GM21515 (cell line): ENCODE measurements at regions not wholly inside any gene's neighbourhood (a gene's known extent, or its start where the extent isn't known, plus 50 kb on each side); places are given as distances from the start of the nearest gene placed in this dataset.

Experiments used
- ATAC-seq: cut with Tn5 transposase; IDR thresholded peaks from one replicate; pipeline ENCODE4 v1.9.1; 2021; ENCODE audit not compliant: unreplicated experiment

- no peak for ATAC-seq
Observed at GRCh38 chr16:65222536-65222935, 100.7 kb upstream of the CDH11 start.

GRCh38 chr16:65222049-65222448 is 100.2 kb upstream of the CDH11 start:
- no peak for ATAC-seq

- no peak for ATAC-seq
Observed at GRCh38 chr16:65219786-65220185, 97.9 kb upstream of the CDH11 start.

- no peak for ATAC-seq
Observed at GRCh38 chr16:65218348-65218747, 96.5 kb upstream of the CDH11 start.

GRCh38 chr16:65213866-65214595 is 92.2 kb upstream of the CDH11 start:
- ATAC-seq, result no peak

GRCh38 chr16:65212791-65213190 is 90.9 kb upstream of the CDH11 start:
- no peak for ATAC-seq

GRCh38 chr16:65212240-65212639 is 90.4 kb upstream of the CDH11 start:
- no peak for ATAC-seq

GRCh38 chr16:65202461-65202860 is 80.6 kb upstream of the CDH11 start:
- no peak for ATAC-seq

GRCh38 chr16:65201511-65201910 is 79.6 kb upstream of the CDH11 start:
- no peak for ATAC-seq

GRCh38 chr16:65200857-65201256 is 79.0 kb upstream of the CDH11 start:
- no peak for ATAC-seq

- no peak for ATAC-seq
Observed at GRCh38 chr16:65200156-65200773, 78.4 kb upstream of the CDH11 start.

- ATAC-seq, result no peak
Observed at GRCh38 chr16:65196420-65197075, 74.7 kb upstream of the CDH11 start.

- no peak for ATAC-seq
Observed at GRCh38 chr16:65195998-65196397, 74.1 kb upstream of the CDH11 start.

GRCh38 chr16:65185241-65185778 is 63.4 kb upstream of the CDH11 start:
- ATAC-seq, result no peak

GRCh38 chr16:65181071-65181561 is 59.3 kb upstream of the CDH11 start:
- no peak for ATAC-seq

- ATAC-seq, result no peak
Observed at GRCh38 chr16:65178151-65178550, 56.3 kb upstream of the CDH11 start.

GRCh38 chr16:65176603-65177002 is 54.7 kb upstream of the CDH11 start:
- no peak for ATAC-seq

- no peak for ATAC-seq
Observed at GRCh38 chr16:65172356-65172755, 50.5 kb upstream of the CDH11 start.
